HepG2 (cell line): ENCODE measurements at regions not wholly inside any gene's neighbourhood (a gene's known extent, or its start where the extent isn't known, plus 50 kb on each side); places are given as distances from the start of the nearest gene placed in this dataset.

Experiments used
- ATAC-seq: fragments of 200-7000 bp; cut with Tn5 transposase; 3 replicates; pipeline ENCODE4 v1.9.1; 2020; ENCODE audit warnings: mild to moderate bottlenecking, moderate library complexity
- BruUV-seq: library from RNA; stranded (reverse); fragments of 400-500 nt; replicated peaks from 2 replicates; lab custom pipeline; 2021; lab: Mats Ljungman, UMichigan
- CTCF ChIA-PET: fragments of 300-600 bp; formaldehyde crosslinking; extraction: SDS; loops from one replicate; lab custom pipeline; 2021; ENCODE audit warnings: low total read pairs, inconsistent platforms, low intra/inter-chr PET ratio; lab: Yijun Ruan, JAX
- POLR2A ChIA-PET: fragments of 350-600 bp; sonication (Branson Sonifier 250); formaldehyde crosslinking; loops from one replicate; lab custom pipeline; 2020; ENCODE audit warnings: antibody characterized with exemption, inconsistent platforms; lab: Yijun Ruan, JAX
- DNase-seq: peaks from one replicate; pipeline ENCODE4 v3.0.0-alpha.2; 2015; ENCODE audit warnings: low spot score
- FAIRE-seq: peaks from 3 replicates; lab custom pipeline; 2011; peaks lifted over from hg19 to GRCh38; lab: Jason Lieb, UNC
- H2AFZ ChIP-seq: one replicate; pipeline ENCODE4 v1.6.1; 2011; ENCODE audit warnings: low read length, inconsistent platforms
- H3K27ac ChIP-seq: fragments of 300-600 bp; 3 replicates; pipeline ENCODE4 v1.8.0; 2011; ENCODE audit warnings: mixed run types, mild to moderate bottlenecking, mixed read lengths, low read length, inconsistent platforms; ENCODE audit not compliant: insufficient read depth; ENCODE audit errors: extremely low read length
- H3K27me3 ChIP-seq, 2 experiments: fragments of 200-600 bp in 1 of 2; 2 replicates in 1 of 2; 3 replicates in 1 of 2; pipeline versions ENCODE4 v1.6.0 to v1.8.0; 2011; ENCODE audit warnings: low read length in 2 of 2, mild to moderate bottlenecking in 2 of 2, moderate library complexity in 2 of 2, inconsistent platforms in 1 of 2; ENCODE audit not compliant: insufficient read depth in 2 of 2, control insufficient read depth in 1 of 2
- H3K36me3 ChIP-seq, 2 experiments: fragments of 200-600 bp in 1 of 2; replicated peaks in 1 of 2; 2 replicates in 1 of 2; 3 replicates in 1 of 2; pipeline versions ENCODE4 v1.5.1 to v1.8.0; 2011; ENCODE audit warnings: low read length in 2 of 2, inconsistent platforms in 1 of 2; ENCODE audit not compliant: insufficient read depth in 2 of 2, control insufficient read depth in 1 of 2
- H3K4me1 ChIP-seq: 2 replicates; pipeline ENCODE4 v1.5.1; 2012; ENCODE audit warnings: low read length, inconsistent platforms; ENCODE audit not compliant: insufficient read depth
- H3K4me2 ChIP-seq: 2 replicates; pipeline ENCODE4 v1.6.0; 2011; ENCODE audit warnings: low read depth, low read length, inconsistent platforms
- H3K4me3 ChIP-seq, 3 experiments: fragments of 200-600 bp in 1 of 3; sonication (generic), shearing (Covaris generic) in 1 of 3; replicated peaks in 1 of 3; 2 replicates each; pipeline ENCODE4 v1.5.1; 2011 to 2016; ENCODE audit warnings: low read length in 3 of 3, inconsistent platforms in 2 of 3, low read depth in 2 of 3, mild to moderate bottlenecking in 2 of 3, control low read depth in 1 of 3, mixed read lengths in 1 of 3; ENCODE audit not compliant: insufficient read depth in 1 of 3
- H3K79me2 ChIP-seq: one replicate; pipeline ENCODE4 v1.6.1; 2011; ENCODE audit warnings: low read length, inconsistent platforms; ENCODE audit not compliant: insufficient read depth
- H3K9ac ChIP-seq: 2 replicates; pipeline ENCODE4 v1.6.0; 2011; ENCODE audit warnings: mild to moderate bottlenecking, low read depth, low read length, inconsistent platforms; ENCODE audit not compliant: insufficient read depth
- H3K9me3 ChIP-seq: 2 replicates; pipeline ENCODE4 v1.5.1; 2012; ENCODE audit warnings: mild to moderate bottlenecking, low read length
- H4K20me1 ChIP-seq: 2 replicates; pipeline ENCODE4 v1.6.0; 2011; ENCODE audit warnings: inconsistent platforms, mild to moderate bottlenecking, low read length, moderate library complexity; ENCODE audit not compliant: insufficient read depth
- AKNA ChIP-seq: sonication (generic); formaldehyde crosslinking; IDR thresholded peaks from 2 replicates; pipeline ENCODE4 v1.4.0; 2020; ENCODE audit warnings: missing genetic modification reagents, borderline replicate concordance
- ARHGAP35 ChIP-seq: sonication (generic); formaldehyde crosslinking; IDR thresholded peaks from 2 replicates; pipeline ENCODE4 v1.9.0; 2022; ENCODE audit warnings: mild to moderate bottlenecking, inconsistent platforms, moderate library complexity, missing genetic modification reagents, borderline replicate concordance
- CREB3 ChIP-seq: sonication (generic); formaldehyde crosslinking; IDR thresholded peaks from 2 replicates; pipeline ENCODE4 v1.5.0; 2020; ENCODE audit warnings: missing genetic modification reagents
- DMTF1 ChIP-seq: sonication (generic); formaldehyde crosslinking; IDR thresholded peaks from 2 replicates; pipeline ENCODE4 v1.4.0; 2020; ENCODE audit warnings: mild to moderate bottlenecking, missing genetic modification reagents
- HCFC1 ChIP-seq: fragments of 150-350 bp; IDR thresholded peaks from 2 replicates; pipeline ENCODE4 v1.6.1; 2014; ENCODE audit warnings: low read depth, low read length
- HNF1B ChIP-seq: sonication (generic); formaldehyde crosslinking; IDR thresholded peaks from 2 replicates; pipeline ENCODE4 v1.5.1; 2020; ENCODE audit warnings: mild to moderate bottlenecking, moderate library complexity, missing genetic modification reagents
- MXI1 ChIP-seq: IDR thresholded peaks from 3 replicates; pipeline ENCODE4 v1.6.1; 2012; ENCODE audit warnings: low read depth, low read length, inconsistent platforms, borderline replicate concordance
- MYNN ChIP-seq: sonication (generic); formaldehyde crosslinking; IDR thresholded peaks from 2 replicates; pipeline ENCODE4 v1.4.0; 2020; ENCODE audit warnings: mild to moderate bottlenecking, low read depth, missing genetic modification reagents
- SIN3A ChIP-seq: IDR thresholded peaks from 2 replicates; pipeline ENCODE4 v1.6.1; 2011; ENCODE audit warnings: low read depth, mild to moderate bottlenecking, control low read depth, low read length, borderline replicate concordance
- STAG1 ChIP-seq: sonication (generic); formaldehyde crosslinking; IDR thresholded peaks from 2 replicates; pipeline ENCODE4 v1.4.0; 2020; ENCODE audit warnings: missing genetic modification reagents
- TAF1 ChIP-seq: sonication (generic); formaldehyde crosslinking; IDR thresholded peaks from 2 replicates; pipeline ENCODE4 v1.4.0; 2020; ENCODE audit warnings: missing genetic modification reagents
- ZBTB21 ChIP-seq: sonication (generic); formaldehyde crosslinking; IDR thresholded peaks from 2 replicates; pipeline ENCODE4 v1.4.0; 2020; ENCODE audit warnings: missing genetic modification reagents
- ZFX ChIP-seq: sonication (generic); formaldehyde crosslinking; IDR thresholded peaks from 2 replicates; pipeline ENCODE4 v1.4.0; 2020; ENCODE audit warnings: mild to moderate bottlenecking, low read depth, missing genetic modification reagents, moderate library complexity
- ZNF329 ChIP-seq: sonication (generic); formaldehyde crosslinking; IDR thresholded peaks from 2 replicates; pipeline ENCODE4 v1.9.0; 2021; ENCODE audit warnings: low read depth, mild to moderate bottlenecking, missing genetic modification reagents
- ZNF343 ChIP-seq: sonication (generic); formaldehyde crosslinking; IDR thresholded peaks from 2 replicates; pipeline ENCODE4 v1.4.0; 2020; ENCODE audit warnings: mild to moderate bottlenecking, missing genetic modification reagents
- WGBS: methylation state at CpG from one replicate; pipeline ENCODE4 v1.1.6; 2017; ENCODE audit warnings: low lambda C conversion rate; 5-methylcytosine and 5-hydroxymethylcytosine counted together
- in situ Hi-C: cut with HindIII; loops from 2 replicates; pipeline ENCODE4 v1.10.0; 2017; ENCODE audit warnings: low pct_unique_long_range_greater_than_20kb; ENCODE audit not compliant: extremely low pct_ligation_motif_present
- intact Hi-C: fragments of 100-400 bp; cut with micrococcal nuclease; formaldehyde crosslinking; loops from one replicate; pipeline ENCODE4 v1.10.0; 2022; ENCODE audit not compliant: unreplicated experiment

GRCh38 chr12:81988362-81988761 lies 229.2 kb upstream of the PPFIA2 start (continued):
- TF ChIP-seq TAF1 (CRISPR knock-in tag) (no peak), AKNA (CRISPR knock-in tag) (no peak), HNF1B (CRISPR knock-in tag) (no peak), ARHGAP35 (CRISPR knock-in tag) (no peak), MYNN (CRISPR knock-in tag) (no peak)

GRCh38 chr12:81987371-81987770 lies 228.2 kb upstream of the PPFIA2 start:
- BruUV-seq, result no TSS peak
- Histone ChIP-seq H2AFZ (no peak overlapping the region), H3K4me3 (no peak overlapping the region)
- TF ChIP-seq MXI1, result no peak
- no peak for TF ChIP-seq ZBTB21 (CRISPR knock-in tag)
- TF ChIP-seq STAG1 (CRISPR knock-in tag), result no peak
- TF ChIP-seq ZNF329, result no peak
- no peak for TF ChIP-seq DMTF1 (CRISPR knock-in tag)
- no peak for TF ChIP-seq HCFC1
- no peak for TF ChIP-seq ZFX (CRISPR knock-in tag)
- no peak for TF ChIP-seq CREB3 (CRISPR knock-in tag)
- TF ChIP-seq ZNF343 (CRISPR knock-in tag), result no peak
- TF ChIP-seq SIN3A, result no peak

More at GRCh38 chr12:81987371-81987770, 228.2 kb upstream of the PPFIA2 start:
- FAIRE-seq (no peak), ATAC-seq (no peak), DNase-seq (no peak)
- POLR2A ChIA-PET, result no interaction called here
- peaks cover 33% of the 10 kb centered on the region for H3K9me3 ChIP-seq
- no peak overlapping the region for H3K27ac ChIP-seq
- no peaks in the 10 kb centered on the region for H3K4me1 ChIP-seq
- no peaks in the 10 kb centered on the region for H3K36me3 ChIP-seq
- intact Hi-C loops, result no loop called here
- CTCF ChIA-PET, result no interaction called here
- no peaks in the 10 kb centered on the region for H3K79me2 ChIP-seq
- in situ Hi-C loops, result no loop called here
- H3K27me3 ChIP-seq, result no peaks in the 10 kb centered on the region
- 0% methylated on average over 2 of the region's 2 CpGs for WGBS
- H4K20me1 ChIP-seq, result no peaks in the 10 kb centered on the region
- H3K4me2 ChIP-seq, result no peak overlapping the region
- H3K9ac ChIP-seq, result no peak overlapping the region
